Endothelial cell (in vitro differentiated cells): ENCODE measurements at regions not wholly inside any gene's neighbourhood (a gene's known extent, or its start where the extent isn't known, plus 50 kb on each side); places are given as distances from the start of the nearest gene placed in this dataset.
"Not testable (repeated sequence)": the region's sequence is repeated elsewhere in the genome, so short reads cannot be mapped to it uniquely, and the experiment has no call there.

Experiments
- DNase-seq: peaks from one replicate; pipeline ENCODE4 v3.0.0; 2021; ENCODE audit warnings: low spot score
- H3K27ac Mint-ChIP-seq: one replicate; pipeline ENCODE4 v1.8.0; 2021; ENCODE audit warnings: mixed read lengths, inconsistent platforms; ENCODE audit not compliant: unreplicated experiment
- H3K27me3 Mint-ChIP-seq: one replicate; pipeline ENCODE4 v1.8.0; 2021; ENCODE audit warnings: mild to moderate bottlenecking, moderate library complexity, mixed read lengths, inconsistent platforms; ENCODE audit not compliant: unreplicated experiment
- H3K36me3 Mint-ChIP-seq: one replicate; pipeline ENCODE4 v1.8.0; 2021; ENCODE audit warnings: mild to moderate bottlenecking, low read depth, mixed read lengths, inconsistent platforms; ENCODE audit not compliant: unreplicated experiment
- H3K4me1 Mint-ChIP-seq: one replicate; pipeline ENCODE4 v1.8.0; 2021; ENCODE audit warnings: mild to moderate bottlenecking, mixed read lengths, inconsistent platforms; ENCODE audit not compliant: unreplicated experiment
- H3K4me3 Mint-ChIP-seq: one replicate; pipeline ENCODE4 v1.8.0; 2021; ENCODE audit warnings: mild to moderate bottlenecking, mixed read lengths, inconsistent platforms; ENCODE audit not compliant: unreplicated experiment
- H3K9me3 Mint-ChIP-seq: one replicate; pipeline ENCODE4 v1.8.0; 2021; ENCODE audit warnings: mixed read lengths, inconsistent platforms; ENCODE audit not compliant: unreplicated experiment
- TF ChIP-seq, protein P1 (sequence below): fragments of 200-600 bp; sonication (generic); IDR thresholded peaks from one replicate; pipeline ENCODE4 v1.5.0; 2021; ENCODE audit warnings: antibody characterized with exemption; ENCODE audit not compliant: unreplicated experiment

GRCh38 chr13:50247223-50247622 lies 232.0 kb downstream of the KCNRG start:
- Mint-ChIP-seq H3K4me1 (peaks cover 6% of the 10 kb centered on the region), H3K27ac (no peak overlapping the region), H3K36me3 (no peaks in the 10 kb centered on the region), H3K9me3 (no peaks in the 10 kb centered on the region), H3K4me3 (no peak overlapping the region), H3K27me3 (no peaks in the 10 kb centered on the region)
- TF ChIP-seq, protein P1, sequence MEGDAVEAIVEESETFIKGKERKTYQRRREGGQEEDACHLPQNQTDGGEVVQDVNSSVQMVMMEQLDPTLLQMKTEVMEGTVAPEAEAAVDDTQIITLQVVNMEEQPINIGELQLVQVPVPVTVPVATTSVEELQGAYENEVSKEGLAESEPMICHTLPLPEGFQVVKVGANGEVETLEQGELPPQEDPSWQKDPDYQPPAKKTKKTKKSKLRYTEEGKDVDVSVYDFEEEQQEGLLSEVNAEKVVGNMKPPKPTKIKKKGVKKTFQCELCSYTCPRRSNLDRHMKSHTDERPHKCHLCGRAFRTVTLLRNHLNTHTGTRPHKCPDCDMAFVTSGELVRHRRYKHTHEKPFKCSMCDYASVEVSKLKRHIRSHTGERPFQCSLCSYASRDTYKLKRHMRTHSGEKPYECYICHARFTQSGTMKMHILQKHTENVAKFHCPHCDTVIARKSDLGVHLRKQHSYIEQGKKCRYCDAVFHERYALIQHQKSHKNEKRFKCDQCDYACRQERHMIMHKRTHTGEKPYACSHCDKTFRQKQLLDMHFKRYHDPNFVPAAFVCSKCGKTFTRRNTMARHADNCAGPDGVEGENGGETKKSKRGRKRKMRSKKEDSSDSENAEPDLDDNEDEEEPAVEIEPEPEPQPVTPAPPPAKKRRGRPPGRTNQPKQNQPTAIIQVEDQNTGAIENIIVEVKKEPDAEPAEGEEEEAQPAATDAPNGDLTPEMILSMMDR = no peak
- DNase-seq = no peak

GRCh38 chr13:50248516-50249143 lies 233.4 kb downstream of the KCNRG start:
- Mint-ChIP-seq H3K4me1 (peaks cover 6% of the 10 kb centered on the region), H3K4me3 (no peak overlapping the region), H3K36me3 (no peaks in the 10 kb centered on the region), H3K27ac (no peak overlapping the region), H3K27me3 (no peaks in the 10 kb centered on the region), H3K9me3 (no peaks in the 10 kb centered on the region)
- TF ChIP-seq, protein P1 = no peak
- no peak for DNase-seq

DNA sequence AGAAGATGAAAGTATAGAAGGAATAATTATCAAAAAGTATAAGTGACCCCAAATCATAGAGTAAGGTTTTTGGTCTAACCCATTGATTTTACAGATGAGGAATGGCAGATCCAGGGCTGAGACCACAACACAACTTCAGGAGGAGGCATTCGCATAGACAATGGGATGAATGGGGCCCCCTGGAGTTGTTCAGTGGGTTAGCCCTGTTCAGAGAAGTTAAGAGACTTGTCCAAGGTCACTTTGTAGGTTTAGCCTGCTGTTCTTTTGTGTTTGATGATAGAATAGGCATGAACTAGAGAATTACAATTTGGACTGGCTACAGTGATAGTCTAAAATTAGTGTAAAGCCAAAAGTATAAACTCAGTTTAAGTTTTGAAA lies 233.9 kb downstream of the KCNRG start:
- Mint-ChIP-seq H3K36me3 (no peaks in the 10 kb centered on the region), H3K4me1 (peaks cover 6% of the 10 kb centered on the region), H3K27me3 (no peaks in the 10 kb centered on the region), H3K27ac (no peak overlapping the region), H3K4me3 (no peak overlapping the region), H3K9me3 (no peaks in the 10 kb centered on the region)
- TF ChIP-seq, protein P1 = no peak
- no peak for DNase-seq

DNA sequence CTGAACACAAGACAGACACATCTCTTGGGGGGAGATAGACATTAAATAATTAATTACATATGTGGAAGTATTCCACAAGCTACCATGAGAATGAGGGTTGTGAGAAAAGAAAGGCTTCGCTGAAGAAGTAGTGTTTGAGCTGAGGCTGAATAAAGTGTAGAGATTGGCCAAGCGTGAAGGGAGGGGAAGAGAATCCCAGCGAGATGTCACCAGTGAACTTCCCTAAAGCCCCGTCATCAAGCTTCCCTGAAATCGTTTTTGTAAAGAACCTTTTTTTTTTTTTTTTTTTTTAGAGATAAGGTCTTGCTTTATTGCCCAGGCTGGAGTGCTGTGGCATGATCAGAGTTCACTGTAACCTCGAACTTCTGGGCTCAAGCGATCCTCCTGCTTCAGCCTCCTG lies 235.2 kb downstream of the KCNRG start:
- DNase-seq = no peak
- Mint-ChIP-seq H3K27ac (no peak overlapping the region), H3K36me3 (no peaks in the 10 kb centered on the region), H3K4me3 (no peak overlapping the region), H3K9me3 (no peaks in the 10 kb centered on the region), H3K4me1 (peaks cover 6% of the 10 kb centered on the region), H3K27me3 (no peaks in the 10 kb centered on the region)
- TF ChIP-seq, protein P1 = no peak

DNA sequence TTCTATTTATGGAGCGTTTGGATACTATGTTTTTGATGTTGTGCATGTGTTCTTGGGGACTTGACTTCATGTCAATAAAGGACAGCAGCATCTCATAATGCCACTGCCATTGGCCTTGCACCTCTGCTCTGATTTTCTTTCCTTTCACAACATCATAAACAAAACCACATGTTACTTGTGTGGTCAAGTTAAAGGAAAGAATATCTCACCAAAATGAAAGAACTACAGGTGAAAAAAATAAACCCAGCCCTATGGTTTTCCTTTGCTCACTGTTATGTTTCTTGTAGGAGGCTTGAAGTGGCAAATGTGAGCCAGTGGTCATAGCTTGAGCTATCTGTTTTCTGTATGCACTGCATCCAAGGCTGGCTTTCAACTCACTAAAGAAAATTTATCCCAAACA lies 240.4 kb downstream of the KCNRG start:
- Mint-ChIP-seq H3K27ac (no peak overlapping the region), H3K4me1 (no peaks in the 10 kb centered on the region), H3K27me3 (no peaks in the 10 kb centered on the region), H3K9me3 (no peaks in the 10 kb centered on the region), H3K4me3 (no peak overlapping the region), H3K36me3 (no peaks in the 10 kb centered on the region)
- TF ChIP-seq, protein P1 = no peak
- DNase-seq = no peak

DNA sequence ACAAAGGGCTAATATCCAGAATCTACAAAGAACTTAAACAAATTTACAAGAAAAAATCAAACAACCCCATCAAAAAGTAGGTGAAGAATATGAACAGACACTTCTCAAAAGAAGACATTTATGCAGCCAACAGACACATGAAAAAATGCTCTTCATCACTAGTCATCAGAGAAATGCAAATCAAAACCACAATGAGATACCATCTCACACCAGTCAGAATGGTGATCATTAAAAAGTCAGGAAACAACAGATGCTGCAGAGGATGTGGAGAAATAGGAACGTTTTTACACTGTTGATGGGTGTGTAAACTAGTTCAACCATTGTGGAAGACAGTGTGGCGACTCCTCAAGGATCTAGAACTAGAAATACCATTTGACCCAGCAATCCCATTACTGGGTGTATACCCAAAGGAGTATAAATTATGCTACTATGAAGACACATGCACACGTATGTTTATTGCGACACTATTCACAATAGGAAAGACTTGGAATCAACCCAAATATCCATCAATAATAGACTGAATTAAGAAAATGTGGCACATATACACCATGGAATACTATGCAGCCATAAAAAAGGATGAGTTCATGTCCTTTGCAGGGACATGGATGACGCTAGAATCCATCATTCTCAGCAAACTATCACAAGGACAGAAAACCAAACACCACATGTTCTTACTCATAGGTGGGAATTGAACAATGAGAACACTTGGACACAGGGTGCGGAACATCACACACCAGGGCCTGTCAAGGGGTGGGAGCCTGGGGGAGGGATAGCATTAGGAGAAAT lies 241.5 kb downstream of the KCNRG start:
- H3K9me3 Mint-ChIP-seq, H3K4me3 Mint-ChIP-seq, DNase-seq, H3K36me3 Mint-ChIP-seq, H3K27me3 Mint-ChIP-seq, H3K4me1 Mint-ChIP-seq, H3K27ac Mint-ChIP-seq: not testable (repeated sequence)
